Fibroblast of villous mesenchyme (primary cell): ENCODE measurements at regions not wholly inside any gene's neighbourhood (a gene's known extent, or its start where the extent isn't known, plus 50 kb on each side); places are given as distances from the start of the nearest gene placed in this dataset.

Source experiments
- DNase-seq: peaks from one replicate; pipeline ENCODE4 v3.0.0-alpha.2; 2010; ENCODE audit warnings: low read depth
- H3K4me3 ChIP-seq: 2 replicates; pipeline ENCODE4 v1.5.1; 2011; ENCODE audit warnings: low read depth, mild to moderate bottlenecking, low read length
- CTCF ChIP-seq: IDR thresholded peaks from 2 replicates; pipeline ENCODE4 v1.5.1; 2012; ENCODE audit warnings: low read depth, mild to moderate bottlenecking, low read length; ENCODE audit not compliant: insufficient read depth

- DNase-seq: no peak
- H3K4me3 ChIP-seq: no peak overlapping the region
- TF ChIP-seq CTCF: no peak
Observed at GRCh38 chr22:48279461-48279756, 1517.0 kb downstream of the TBC1D22A start.

DNA sequence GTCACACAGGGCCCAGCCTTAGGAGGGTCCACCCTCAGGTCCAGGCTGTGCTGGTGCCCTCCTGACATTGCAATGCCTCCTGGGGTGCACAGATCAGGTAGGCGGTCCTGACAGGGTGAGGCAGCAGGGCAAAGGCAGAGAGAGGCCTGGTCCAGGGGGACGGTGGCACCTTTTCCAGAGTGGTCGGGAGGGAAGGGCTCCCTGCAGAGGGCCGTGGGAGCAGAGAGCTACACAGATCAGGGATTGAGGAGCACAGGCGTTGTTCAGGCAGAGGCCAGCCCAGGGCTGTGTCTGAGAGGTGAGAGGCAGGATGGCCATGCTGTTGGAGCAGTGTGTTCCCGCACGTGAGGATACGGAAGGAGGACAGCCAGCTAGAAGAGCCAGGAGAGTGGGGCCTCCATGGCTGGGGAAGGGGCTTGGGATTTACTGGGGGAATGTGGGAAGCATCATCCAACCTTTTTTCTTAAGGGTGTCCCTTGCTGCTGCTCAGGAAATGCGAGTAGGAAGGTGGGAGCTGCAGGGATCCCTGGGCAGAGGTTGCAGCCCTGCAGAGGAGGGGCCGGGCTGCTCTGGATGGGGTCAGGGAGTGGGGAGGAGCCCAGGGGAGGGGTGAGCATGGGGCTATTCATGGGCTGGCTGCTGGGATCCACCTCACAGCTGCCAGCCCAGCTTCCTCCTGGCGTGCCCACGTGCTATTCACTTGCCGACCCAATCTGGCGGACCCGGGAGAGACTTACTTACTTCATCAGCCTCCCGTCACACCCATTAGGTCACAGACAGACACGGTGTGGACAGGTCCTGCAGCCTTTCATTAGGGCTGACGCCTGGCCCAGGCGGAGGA is 1516.4 kb downstream of the TBC1D22A start:
- no peak for DNase-seq
- TF ChIP-seq CTCF: no peak

DNA sequence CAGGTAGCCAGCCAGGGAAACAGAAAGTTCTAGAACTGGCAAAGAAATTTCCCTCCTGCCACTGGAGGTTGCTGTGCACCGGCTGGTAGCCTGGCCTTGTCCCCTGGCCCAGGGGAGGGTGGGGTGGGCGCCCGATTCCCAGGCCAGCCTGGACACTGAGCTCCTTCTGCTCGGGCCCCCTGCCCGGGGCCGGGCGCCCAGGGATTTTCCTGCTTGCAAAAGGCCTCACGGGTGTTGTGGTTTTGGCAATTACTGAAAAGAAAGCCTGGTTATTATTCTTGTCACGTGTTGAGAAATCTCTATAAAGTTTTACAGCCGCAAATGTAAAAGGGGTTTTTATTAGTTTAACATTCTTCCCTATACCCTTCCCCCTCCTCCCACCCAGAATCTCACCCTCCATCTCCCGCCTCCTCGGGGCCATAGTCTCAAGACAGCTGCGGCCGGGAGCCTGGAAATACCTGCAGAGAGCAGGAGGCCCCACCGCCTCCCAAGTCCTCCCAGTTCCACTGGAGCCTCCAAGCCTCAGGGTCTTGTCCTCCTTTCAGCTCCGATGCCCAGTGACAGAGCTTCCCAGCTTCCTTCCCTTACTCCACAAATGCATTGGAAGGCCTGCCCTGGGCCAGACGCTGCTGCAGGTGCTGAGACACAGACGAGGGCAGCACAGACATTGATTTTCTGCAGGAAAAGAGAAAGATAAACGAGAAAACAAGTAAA is 1515.6 kb downstream of the TBC1D22A start:
- no peak for DNase-seq
- no peak for TF ChIP-seq CTCF

More for the DNA sequence above, 1516.4 kb downstream of the TBC1D22A start:
- H3K4me3 ChIP-seq: no peak overlapping the region

GRCh38 chr22:48276994-48277867 is 1514.8 kb downstream of the TBC1D22A start:
- no peak for TF ChIP-seq CTCF
- DNase-seq: no peak
- no peak overlapping the region for H3K4me3 ChIP-seq

More for the DNA sequence above, 1515.6 kb downstream of the TBC1D22A start:
- no peak overlapping the region for H3K4me3 ChIP-seq

GRCh38 chr22:48275412-48275811 is 1513.0 kb downstream of the TBC1D22A start:
- no peak for TF ChIP-seq CTCF
- DNase-seq: no peak
- H3K4me3 ChIP-seq: no peak overlapping the region

DNA sequence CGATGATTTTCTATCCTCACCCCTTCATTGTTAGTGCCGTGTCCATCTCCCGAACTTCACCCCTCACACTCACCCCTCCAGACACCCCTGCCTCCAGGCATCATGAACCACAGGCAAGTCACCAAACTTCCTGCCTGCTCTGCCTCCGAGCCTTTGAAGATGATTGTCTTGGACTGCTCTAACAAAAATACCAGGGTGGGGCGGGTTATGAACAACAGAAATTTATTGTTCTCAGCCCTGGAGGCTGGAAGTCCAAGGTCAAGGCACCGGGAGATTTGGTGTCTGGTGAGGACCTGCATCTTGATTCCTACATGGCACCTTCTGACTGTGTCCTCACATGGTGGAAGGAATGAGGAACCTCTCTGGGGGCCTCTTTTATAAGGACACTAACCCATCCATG is 1508.3 kb downstream of the TBC1D22A start:
- no peak overlapping the region for H3K4me3 ChIP-seq
- DNase-seq: no peak
- no peak for TF ChIP-seq CTCF
